GM12874 (cell line): ENCODE measurements at regions not wholly inside any gene's neighbourhood (a gene's known extent, or its start where the extent isn't known, plus 50 kb on each side); places are given as distances from the start of the nearest gene placed in this dataset.

Source experiments
- TF ChIP-seq, protein P1 (sequence below): IDR thresholded peaks from 2 replicates; pipeline ENCODE4 v1.5.1; 2011; ENCODE audit warnings: low read depth, mild to moderate bottlenecking, control low read depth, low read length, moderate library complexity; ENCODE audit not compliant: insufficient read depth

DNA sequence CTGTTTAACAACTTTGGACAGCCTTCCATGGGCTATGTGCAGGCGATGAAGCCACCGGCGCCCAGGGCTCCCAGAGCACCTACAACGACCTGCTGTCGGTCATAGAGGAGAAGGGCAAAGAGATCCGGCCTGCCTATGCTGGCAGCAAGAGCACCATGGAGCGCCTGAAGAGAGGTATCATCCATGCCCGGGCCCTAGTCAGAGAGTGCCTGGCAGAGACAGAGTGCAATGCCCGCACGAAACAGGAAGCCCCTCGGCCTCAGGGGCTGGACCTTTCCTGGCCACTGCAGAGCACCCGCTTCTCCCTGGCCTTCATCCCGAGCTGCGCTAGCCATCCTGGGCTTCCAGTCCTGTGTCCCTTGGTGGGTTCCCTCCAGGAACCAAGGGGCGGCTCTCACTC lies 497.0 kb upstream of the PHF14 start:
- TF ChIP-seq, protein P1, sequence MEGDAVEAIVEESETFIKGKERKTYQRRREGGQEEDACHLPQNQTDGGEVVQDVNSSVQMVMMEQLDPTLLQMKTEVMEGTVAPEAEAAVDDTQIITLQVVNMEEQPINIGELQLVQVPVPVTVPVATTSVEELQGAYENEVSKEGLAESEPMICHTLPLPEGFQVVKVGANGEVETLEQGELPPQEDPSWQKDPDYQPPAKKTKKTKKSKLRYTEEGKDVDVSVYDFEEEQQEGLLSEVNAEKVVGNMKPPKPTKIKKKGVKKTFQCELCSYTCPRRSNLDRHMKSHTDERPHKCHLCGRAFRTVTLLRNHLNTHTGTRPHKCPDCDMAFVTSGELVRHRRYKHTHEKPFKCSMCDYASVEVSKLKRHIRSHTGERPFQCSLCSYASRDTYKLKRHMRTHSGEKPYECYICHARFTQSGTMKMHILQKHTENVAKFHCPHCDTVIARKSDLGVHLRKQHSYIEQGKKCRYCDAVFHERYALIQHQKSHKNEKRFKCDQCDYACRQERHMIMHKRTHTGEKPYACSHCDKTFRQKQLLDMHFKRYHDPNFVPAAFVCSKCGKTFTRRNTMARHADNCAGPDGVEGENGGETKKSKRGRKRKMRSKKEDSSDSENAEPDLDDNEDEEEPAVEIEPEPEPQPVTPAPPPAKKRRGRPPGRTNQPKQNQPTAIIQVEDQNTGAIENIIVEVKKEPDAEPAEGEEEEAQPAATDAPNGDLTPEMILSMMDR = no peak

DNA sequence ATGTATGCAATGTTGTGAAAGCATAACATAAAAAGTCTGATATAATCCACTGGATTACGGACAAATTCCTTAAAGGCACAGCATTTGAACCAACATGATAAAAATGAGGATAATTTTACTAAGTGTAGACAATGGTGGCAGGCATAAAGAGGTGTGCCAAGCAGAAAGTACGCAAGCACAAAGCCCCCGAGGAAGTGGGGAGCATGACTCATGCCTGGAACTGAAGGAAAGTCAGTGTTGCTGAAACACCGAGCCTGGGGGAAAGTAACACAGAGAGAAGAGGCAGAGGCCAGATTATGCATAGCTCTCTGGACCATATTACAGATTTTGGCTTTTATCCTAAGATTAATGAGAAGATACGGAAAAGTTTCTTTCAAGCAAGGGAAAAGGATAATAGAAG lies 490.0 kb upstream of the PHF14 start:
- TF ChIP-seq, protein P1 = no peak

DNA sequence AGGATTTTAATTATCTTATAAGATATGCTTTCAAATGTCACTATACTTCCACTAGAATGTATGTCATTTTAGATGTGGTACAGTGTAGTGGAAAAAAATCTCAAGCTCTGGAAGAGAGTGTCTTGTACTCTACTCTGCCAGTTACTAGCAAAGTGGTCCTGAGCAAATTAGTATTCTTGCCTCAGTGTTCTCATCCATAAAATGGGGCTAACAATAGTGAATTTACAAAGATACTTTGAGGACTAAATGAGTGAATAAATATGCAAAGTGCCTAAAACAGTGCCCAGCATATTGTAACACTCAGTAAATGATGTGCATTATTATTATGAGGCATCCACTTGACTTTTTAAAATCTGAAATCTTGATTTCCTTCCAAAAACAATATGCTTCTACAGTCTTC lies 488.9 kb upstream of the PHF14 start:
- TF ChIP-seq, protein P1 = no peak

DNA sequence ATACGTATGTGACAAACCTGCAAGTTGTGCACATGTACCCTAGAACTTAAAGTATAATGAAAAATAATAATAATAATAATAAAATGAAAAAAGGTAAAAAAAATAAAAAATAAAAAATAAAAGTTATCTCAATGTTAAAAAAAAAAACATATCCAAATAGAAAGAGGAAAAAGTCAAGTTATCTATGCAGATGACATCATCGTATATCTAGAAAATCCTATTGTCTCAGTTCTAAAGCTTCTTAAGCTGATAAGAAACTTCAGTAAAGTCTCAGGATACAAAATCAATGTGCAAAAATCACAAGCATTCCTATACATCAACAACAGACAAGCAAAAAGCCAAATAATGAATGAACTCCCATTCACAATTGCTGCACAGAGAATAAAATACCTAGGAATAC lies 466.6 kb upstream of the PHF14 start:
- TF ChIP-seq, protein P1 = no peak

DNA sequence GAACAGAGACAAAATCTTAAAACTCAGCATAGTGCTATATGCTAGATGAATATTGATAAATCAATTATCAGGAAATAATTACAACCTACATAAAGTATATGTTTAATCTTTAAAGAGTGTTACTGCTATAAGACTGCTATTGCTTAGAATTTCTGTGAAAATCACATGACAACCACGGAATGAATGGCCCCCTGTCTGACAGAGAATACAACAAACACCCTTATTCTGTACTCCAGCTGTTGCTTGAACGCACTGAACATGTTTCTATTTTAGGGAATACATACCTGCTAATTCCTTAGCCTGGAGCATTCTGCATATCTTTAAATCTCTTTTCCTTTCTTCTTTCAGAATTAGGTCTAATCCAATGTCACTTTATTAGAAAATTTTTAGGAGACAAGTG lies 452.4 kb upstream of the PHF14 start:
- TF ChIP-seq, protein P1 = no peak

DNA sequence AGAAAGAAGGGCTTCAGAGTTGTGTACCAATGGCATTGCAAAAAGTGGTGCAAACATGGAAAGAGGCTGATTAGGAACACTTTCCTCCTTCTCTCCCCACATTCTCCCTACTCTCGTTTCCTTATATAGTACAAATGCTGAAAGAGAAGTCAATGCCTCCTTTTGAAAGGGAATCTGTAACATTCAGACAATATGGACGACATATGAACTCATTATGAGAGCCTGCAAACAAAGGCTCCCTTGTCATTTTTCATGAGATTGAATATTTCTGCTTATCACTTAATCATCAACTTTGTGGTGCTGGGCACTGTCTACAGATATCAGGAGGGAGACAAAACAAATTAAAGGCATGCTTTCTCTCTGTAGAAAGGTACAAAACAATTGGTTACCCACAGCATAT lies 437.1 kb upstream of the PHF14 start:
- TF ChIP-seq, protein P1 = no peak

DNA sequence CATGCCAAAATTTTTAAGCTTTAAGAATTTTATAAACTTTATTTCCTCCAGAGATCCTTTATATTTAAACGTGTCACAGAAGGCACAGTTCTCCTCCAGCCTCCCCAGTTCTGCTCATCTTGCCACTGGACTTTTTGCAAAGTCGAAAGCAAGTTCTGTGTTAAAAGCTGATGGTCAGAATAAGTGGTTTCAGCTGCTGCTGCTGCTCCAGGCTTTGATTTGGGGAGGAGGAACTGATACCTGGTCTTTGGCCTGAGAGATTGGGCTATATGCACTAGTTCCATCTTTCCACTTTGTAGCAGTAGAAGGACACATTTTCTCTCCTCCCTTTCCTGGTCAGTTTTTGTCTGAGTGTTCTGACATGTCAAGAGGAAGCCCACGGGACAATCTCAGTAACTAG lies 435.9 kb upstream of the PHF14 start:
- TF ChIP-seq, protein P1 = no peak

DNA sequence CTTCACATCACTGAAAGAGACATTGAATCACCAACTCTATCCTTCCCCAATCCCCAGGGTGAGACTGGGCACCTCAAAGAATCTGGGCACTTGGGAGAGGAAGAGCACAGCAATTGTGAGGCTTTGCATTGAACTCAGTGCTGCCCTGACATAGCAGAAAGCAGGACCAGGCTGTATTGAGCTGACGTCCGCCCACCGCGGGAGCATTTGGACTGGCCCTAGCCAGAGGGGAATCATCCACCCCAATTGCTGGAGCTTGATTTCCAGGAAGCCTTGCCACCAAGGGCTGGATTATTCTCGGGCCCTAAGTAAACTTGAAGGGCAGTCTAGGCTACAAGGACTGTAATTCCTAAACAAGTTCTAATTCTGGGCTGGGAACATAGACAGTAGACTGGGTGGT lies 416.3 kb upstream of the PHF14 start:
- TF ChIP-seq, protein P1 = no peak
